Hypothalamus (tissue), 51 donors: ENCODE measurements at regions not wholly inside any gene's neighbourhood (a gene's known extent, or its start where the extent isn't known, plus 50 kb on each side); places are given as distances from the start of the nearest gene placed in this dataset.

ENCODE experiments used
- DNase-seq, 51 donors: peaks; one replicate each; lab custom pipeline; 2025; lab: John Stamatoyannopoulos, UW

- DNase-seq: no peak
These were observed 187.1 kb upstream of the BCOR start for GRCh38 chrX:40284852-40285251.

- no peak for DNase-seq
These were observed 186.2 kb upstream of the BCOR start for GRCh38 chrX:40283981-40284380.

DNA sequence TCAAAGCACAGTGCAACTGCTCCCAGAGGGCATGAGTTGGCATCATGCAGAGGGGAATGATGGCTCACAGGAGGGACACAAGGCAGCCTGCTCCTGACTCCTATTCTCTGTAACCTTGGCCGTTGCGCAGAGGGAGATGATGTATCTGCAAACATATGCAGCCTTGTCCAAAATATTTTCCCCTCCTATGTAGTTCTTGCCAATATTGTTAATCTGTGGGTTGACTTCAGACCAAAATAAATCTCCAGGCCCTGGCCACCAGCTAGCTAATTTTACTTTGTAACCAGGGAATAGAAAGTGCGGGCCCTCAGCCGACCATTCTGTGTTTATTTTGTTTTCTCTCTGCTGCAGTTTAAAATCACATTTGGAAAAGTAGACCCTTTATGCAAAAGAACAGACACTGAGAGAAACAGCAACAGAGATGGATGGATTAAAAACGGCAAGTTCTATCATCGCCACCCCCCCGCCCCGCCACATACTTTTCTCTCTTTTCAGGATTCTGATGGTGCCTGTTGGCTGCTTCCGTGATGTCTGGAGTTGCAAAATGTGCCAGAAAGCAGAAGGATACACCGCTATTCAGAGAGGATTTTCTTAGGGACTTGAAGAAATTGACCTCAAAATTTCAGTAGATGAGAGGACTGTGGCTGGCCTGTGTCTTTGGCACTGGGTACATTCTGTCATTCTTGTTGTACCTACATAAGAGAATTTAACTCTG is 185.3 kb upstream of the BCOR start:
- no peak for DNase-seq

DNA sequence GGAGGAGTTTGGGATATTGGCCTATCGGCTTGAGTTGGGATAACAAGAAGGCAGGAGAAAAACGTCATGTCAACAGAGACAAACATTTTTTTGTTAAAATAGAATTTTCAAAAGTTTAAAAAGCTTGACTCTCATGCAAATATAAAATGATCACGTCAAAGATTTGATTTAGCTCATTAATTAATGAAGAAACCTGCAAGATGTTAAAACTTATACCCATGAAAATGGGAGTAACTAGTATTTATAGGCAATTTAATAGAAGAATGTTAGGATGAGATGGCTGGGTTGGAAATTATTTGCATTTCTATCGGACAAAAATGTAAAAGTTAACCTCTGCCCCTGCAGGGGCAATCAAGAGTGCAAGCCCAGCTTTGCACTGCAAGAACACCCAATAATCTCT is 184.6 kb upstream of the BCOR start:
- DNase-seq: no peak

DNA sequence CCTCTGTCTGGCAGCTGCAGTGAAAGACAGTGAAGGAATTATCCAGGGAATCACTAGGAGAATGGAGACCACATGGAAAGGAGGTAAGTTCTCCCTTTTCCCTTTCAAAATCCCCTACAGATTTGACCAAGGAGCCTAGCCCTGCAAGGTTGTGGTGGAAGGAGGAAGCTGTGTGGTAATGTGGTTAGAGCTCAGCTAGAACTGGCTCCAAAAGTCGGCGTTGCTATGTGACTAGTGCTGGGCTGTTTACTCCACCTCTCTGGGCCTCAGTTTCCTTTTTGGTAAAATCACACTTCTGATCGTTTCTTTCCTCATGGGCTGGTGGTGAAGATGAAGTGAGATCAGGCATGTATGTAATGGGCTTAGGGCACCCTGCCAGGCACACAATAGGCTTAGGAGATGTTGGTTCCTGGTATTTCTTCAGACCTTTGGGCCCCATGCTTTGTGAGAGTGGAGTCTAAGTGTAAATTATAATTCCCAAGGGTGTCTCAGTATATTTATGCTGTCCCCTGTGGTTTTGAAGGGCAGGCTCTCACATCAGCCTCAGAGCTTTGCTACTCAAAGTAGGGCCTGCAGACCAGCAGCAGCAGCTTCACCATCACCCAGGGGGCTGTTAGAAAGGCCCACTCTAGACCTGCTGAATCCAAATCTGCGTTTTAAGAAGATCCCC is 183.7 kb upstream of the BCOR start:
- DNase-seq: no peak

DNA sequence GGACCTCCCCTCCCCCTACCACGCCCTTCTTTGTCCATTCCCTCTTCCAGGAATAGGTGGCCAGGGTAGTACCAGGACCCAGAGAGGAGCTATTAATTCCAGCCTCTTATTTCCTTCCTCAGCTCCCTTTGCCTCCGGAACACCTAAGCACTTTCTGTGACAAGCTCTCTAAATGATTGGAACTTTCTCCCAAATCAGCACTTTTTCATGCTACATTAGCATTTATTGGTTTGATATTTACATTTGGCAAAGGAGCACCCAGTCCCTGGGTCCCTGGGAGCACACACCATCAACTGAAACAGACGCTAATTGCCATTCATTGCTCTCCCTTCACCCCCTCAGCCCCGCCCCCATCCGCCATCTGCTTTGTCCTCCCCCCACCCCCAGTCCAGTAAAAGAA is 182.0 kb upstream of the BCOR start:
- DNase-seq: no peak

- no peak for DNase-seq
These were observed 181.3 kb upstream of the BCOR start for GRCh38 chrX:40279091-40279430.

DNA sequence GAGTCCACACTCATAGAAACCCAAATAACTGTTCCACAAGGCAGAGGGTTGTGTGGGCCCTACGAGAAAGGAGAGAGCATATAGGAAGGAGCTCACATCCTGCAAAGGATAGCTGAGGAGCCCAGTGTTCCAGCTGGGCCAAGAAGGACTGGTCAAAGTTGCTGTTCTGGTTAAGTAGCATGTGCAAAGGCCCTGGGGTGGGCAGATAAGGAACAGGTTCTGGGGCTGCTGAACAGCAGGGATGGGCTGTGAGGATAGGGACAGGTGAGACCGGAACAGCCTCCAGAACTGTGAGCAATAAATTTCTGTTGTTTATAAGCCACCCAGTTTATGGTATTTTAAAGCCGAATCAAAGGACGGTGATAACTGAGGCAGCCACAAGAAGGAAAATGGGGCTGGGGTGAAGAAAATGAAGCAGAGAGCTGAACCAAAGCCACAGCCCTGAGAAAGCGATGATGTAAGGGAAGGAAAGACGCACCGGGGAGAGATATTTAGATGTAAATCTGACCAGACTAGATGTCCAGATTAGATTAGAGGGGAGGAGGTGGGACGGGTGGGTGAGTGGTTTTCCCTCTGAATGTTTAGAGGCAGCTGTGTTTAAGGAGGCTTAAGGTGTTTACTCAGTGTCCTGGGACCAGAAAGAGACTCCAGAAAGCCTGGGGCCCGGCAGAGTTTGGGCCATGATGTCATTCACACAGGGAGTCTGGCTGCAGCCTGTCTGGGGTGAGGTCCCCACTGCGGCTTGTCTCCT is 180.8 kb upstream of the BCOR start:
- no peak for DNase-seq

DNA sequence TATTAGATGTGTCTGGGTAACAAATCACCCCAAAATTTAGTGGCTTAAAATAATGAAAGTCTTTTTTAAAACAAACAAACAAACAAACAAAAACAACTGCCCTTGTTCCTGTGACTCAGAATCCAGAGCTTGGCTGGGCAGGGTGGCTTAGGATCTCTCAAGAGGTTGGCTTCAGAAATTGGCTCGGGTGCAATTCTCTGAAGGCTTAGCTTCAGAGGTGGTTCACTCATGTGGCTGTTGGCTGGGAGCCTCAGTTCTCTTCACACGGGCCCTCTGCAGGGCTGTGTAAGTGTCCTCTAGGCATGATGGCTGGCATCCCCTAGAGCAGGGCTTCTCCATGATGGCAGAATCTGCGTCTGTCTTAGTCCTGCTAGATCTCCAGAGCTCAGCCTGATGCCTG is 179.9 kb upstream of the BCOR start:
- DNase-seq: peak in 1 of 51 donors; percentile 0

DNA sequence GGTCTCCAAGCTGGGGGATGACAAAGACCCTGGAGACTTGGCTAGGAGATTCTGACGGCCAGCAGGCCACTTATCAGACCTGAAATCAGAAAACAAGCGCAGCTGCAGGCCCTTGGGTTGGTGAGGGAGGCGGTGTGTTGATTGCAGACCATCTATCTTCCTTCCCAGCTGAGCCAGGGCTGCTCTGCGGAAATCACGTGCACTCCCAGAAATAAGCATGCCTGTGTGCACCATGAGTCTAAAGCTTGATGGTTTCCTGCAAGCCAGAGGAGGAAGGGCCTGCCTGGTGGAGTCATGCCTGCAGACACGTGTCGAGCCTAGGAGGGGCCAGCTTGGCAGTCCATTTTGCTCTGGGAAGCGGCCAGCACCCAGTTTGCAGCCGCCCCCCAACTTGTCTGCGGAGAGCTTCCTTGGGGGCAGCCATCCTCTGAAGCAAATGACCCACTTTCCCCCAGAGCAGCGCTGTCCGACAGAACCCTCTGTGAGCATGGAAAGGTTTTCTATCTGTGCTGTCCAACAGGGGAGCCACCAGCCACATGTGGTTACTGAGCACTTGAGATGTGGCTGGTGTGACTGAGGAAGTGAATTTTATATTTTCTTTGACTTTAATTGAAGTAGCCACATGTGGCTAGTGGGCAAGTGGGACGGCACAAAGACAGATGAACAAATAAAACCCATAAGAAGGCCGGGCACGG is 175.7 kb upstream of the BCOR start:
- DNase-seq: peak in 23 of 51 donors; percentile 0 to 21 (median 2)

GRCh38 chrX:40272776-40273175 is 175.0 kb upstream of the BCOR start:
- DNase-seq: no peak

- no peak for DNase-seq
These were observed 174.4 kb upstream of the BCOR start for GRCh38 chrX:40272141-40272540.

DNA sequence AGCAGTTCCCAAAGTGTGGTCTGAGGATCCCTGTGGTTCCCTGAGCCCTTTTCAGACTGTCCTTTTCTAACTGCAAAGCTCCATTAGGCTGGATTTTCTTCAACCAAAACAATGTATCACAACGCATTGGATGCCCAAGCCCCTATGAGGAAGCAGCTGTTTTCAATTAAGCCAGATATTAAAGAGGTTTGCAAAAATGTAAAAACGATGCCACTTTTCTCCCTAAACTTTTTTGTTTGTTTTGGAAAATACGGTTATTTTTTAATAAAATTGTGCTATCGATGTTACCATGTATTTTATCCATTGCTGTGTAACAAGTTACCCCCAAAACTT is 170.4 kb upstream of the BCOR start:
- DNase-seq: no peak

- DNase-seq: peak in 5 of 51 donors; percentile 7 to 35 (median 21)
These were observed 169.8 kb upstream of the BCOR start for GRCh38 chrX:40267334-40268187.

GRCh38 chrX:40266490-40267333 is 169.0 kb upstream of the BCOR start:
- DNase-seq: peak in 50 of 51 donors; percentile 0 to 66 (median 25)

DNA sequence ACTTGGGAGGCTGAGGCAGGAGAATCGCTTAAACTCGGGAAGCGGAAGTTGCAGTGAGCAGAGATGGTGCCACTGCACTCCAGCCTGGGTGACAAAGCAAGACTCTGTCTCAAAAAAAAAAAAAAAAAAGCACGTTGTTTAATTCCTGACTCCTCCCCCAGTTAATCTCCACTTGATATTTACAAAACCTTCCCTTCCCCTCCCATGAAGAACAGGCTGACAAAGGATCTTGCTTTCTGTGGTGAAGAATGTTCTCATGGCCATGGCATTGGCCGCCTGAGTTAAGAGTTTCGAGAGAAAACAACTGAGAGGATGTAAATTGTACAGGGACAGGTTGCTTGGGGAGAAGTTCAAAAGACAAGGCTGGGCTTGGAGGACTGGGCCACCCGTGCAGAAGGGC is 168.2 kb upstream of the BCOR start:
- no peak for DNase-seq

- DNase-seq: peak in 2 of 51 donors; percentile 1 to 2
These were observed 165.3 kb upstream of the BCOR start for GRCh38 chrX:40263014-40263560.

DNA sequence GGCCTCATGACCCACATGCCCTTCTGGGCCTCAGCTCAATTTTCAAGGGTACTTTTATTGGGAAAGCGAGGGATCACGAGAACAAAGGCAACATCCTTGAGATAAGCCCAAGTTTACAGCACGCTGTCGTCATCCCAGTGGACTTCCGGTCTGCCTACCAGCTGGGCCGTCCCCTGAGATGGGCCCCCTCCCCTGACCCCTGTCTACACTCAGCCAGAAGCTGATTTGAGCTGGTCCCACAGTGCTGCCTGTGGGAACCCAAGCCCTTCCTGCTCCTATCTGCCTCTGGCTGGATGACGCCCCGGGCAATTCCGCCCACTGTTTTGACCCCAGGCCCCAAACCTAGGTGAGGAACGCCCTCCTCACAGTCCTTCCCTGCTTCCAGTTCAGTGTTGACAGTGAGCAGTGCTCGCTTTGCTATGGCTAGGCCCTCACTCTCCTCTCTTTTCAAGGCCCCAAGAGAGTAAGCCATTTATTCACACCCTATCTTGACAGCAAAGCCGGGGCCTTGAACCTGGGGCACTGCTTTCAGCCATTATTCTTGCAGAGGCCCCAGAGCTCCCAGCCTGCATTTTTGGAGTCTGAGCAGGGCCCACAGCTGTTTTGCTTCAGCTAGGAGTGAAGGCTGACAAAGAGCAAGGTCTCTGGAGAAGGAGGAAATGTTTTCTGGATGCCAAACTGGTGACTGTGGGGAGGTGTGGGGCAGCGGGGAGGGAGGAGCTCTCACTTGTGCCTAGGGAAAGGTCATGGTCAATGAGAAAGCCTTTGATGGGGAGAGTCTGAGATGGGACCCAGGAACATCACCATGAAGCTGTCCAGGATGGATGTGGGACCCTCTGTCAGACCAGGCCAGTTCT is 164.6 kb upstream of the BCOR start:
- no peak for DNase-seq
